ENCODE measurements at regions not wholly inside any gene's neighbourhood (a gene's known extent, or its start where the extent isn't known, plus 50 kb on each side); places are given as distances from the start of the nearest gene placed in this dataset.

DNA sequence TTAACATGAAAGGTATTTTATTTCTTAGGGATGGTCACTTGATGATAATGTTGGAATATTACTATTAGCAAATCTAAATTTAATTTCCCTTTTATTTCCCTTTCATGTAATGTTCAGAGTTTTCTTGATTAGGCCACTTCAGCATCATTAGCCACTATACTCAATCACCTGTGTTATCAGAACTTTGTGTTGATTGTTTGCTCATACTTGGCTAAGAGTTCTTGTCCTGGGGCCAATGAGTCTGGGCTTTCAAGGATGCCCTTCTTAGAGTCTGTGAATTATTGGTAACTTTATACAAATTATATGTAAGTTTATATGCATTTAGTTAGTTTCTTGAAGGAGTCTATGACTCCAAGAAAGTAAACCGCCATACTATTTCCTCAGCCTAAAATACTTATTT, 408.0 kb upstream of the DDX18 start:
- DNase-seq (ENCODE audit: low read depth, low spot score): no peak
- TF ChIP-seq, protein P1, sequence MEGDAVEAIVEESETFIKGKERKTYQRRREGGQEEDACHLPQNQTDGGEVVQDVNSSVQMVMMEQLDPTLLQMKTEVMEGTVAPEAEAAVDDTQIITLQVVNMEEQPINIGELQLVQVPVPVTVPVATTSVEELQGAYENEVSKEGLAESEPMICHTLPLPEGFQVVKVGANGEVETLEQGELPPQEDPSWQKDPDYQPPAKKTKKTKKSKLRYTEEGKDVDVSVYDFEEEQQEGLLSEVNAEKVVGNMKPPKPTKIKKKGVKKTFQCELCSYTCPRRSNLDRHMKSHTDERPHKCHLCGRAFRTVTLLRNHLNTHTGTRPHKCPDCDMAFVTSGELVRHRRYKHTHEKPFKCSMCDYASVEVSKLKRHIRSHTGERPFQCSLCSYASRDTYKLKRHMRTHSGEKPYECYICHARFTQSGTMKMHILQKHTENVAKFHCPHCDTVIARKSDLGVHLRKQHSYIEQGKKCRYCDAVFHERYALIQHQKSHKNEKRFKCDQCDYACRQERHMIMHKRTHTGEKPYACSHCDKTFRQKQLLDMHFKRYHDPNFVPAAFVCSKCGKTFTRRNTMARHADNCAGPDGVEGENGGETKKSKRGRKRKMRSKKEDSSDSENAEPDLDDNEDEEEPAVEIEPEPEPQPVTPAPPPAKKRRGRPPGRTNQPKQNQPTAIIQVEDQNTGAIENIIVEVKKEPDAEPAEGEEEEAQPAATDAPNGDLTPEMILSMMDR (IDR thresholded peaks at IDR 0.05; ENCODE audit: low read depth, low read length): no peak
- in situ Hi-C loops (cut with HindIII; ENCODE audit: low sequenced_read_pairs): no loop called here
- no peak overlapping the region for H3K4me3 ChIP-seq (ENCODE audit: low read depth, low read length)

DNA sequence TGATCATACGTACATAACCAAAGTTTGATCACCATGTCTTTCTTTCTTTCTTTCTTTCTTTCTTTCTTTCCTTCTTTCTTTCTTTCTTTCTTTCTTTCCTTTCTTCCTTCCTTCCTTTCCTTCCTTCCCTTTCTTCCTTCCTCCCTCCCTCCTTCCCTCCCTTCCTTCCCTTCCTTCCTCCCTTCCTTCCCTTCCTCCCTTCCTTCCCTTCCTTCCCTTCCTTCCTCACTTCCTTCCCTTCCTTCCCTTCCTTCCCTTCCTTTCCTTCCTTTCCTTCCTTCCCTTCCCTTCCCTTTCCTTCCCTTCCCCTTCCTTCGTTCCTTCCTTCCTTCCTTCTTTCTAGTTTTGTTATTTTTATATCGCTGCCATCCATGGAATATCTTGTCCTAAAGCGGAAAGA, 406.7 kb upstream of the DDX18 start:
- no peak overlapping the region for H3K4me3 ChIP-seq (ENCODE audit: low read depth, low read length)

DNA sequence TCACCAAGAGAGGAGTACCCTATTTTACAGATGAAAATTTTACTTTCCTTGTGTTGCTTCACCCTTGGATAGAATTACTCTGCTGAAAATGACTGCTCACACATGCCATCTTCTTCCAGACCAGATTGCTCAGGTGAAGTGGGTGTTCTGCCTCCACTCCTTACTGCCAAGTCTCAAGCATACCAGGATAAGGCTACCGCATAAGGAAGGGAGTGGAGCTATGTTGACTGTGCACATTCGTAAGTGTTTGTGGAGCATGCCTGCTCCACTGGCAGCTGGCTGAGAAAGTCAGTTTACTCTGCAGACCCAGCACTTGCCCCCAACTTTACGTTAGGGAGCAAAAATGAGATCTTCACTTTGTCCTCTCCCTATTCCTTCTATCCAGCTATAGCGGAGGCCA, 405.0 kb upstream of the DDX18 start:
- in situ Hi-C loops (cut with HindIII; ENCODE audit: low sequenced_read_pairs): no loop called here
- TF ChIP-seq, protein P1 (IDR thresholded peaks at IDR 0.05; ENCODE audit: low read depth, low read length): no peak
- no peak overlapping the region for H3K4me3 ChIP-seq (ENCODE audit: low read depth, low read length)
- no peak for DNase-seq (ENCODE audit: low read depth, low spot score)

More for the DNA sequence above, 406.7 kb upstream of the DDX18 start:
- in situ Hi-C loops (cut with HindIII; ENCODE audit: low sequenced_read_pairs): no loop called here
- no peak for DNase-seq (ENCODE audit: low read depth, low spot score)
- TF ChIP-seq, protein P1 (IDR thresholded peaks at IDR 0.05; ENCODE audit: low read depth, low read length): no peak

DNA sequence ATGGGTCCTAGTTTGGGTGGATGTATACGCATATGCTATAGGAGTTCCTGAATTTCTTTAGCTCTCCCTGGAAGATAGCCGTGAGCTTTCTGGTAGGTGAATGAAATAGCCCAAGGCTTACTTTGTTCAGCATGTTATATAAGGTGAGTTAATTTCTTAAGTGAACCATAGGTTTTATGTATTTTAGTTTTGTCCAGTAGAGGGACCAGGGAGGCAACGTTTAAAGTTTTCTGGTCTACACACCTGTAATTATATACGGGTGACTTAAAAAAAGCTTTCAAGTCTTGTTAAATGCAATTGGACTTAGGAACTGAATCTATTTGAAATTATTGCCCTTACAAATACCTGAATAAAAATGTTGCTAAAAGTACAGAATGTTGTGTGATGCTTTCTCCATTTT, 402.5 kb upstream of the DDX18 start:
- TF ChIP-seq, protein P1 (IDR thresholded peaks at IDR 0.05; ENCODE audit: low read depth, low read length): no peak
- in situ Hi-C loops (cut with HindIII; ENCODE audit: low sequenced_read_pairs): no loop called here
- no peak for DNase-seq (ENCODE audit: low read depth, low spot score)
- no peak overlapping the region for H3K4me3 ChIP-seq (ENCODE audit: low read depth, low read length)

DNA sequence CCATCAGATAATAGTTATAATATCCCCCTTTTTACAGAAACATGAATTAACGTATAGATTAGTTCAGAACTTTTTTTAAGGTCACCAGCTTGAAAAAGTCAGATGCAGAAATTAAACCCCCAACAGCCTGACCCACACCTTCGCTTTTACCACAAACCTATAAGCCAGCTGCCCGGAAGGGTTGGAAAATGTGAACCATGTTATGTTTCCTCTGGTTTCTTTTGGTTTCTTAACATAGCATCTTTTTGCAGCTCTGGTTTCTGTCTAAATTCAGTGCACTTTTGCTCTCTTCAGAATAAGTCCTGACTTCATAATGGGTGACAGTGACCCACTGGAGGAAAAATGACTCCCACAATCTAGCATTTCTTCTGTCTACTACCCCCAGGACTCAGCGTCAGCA, 381.7 kb upstream of the DDX18 start:
- TF ChIP-seq, protein P1 (IDR thresholded peaks at IDR 0.05; ENCODE audit: low read depth, low read length): no peak
- DNase-seq (ENCODE audit: low read depth, low spot score): no peak
- in situ Hi-C loops (cut with HindIII; ENCODE audit: low sequenced_read_pairs): no loop called here
- H3K4me3 ChIP-seq (ENCODE audit: low read depth, low read length): no peak overlapping the region

DNA sequence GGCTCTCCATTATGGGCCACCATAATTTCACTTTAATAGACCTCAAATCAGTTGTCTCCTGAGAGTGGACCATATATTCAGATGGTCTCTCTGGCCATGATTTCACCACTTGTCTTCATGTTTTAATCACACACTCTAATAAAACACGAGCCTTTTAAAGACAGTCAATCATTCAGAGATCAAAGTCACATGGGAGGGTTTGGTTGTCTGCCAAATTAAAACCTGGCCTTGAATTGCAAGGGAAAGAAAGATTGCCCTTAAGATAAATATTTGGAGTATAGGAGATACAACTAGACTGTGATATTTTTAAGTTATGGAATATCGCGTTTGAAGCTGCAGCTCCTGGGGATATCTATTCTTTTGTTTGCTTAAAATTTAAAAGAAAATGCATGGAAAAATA, 377.8 kb upstream of the DDX18 start:
- TF ChIP-seq, protein P1 (IDR thresholded peaks at IDR 0.05; ENCODE audit: low read depth, low read length): no peak
- no peak for DNase-seq (ENCODE audit: low read depth, low spot score)
- in situ Hi-C loops (cut with HindIII; ENCODE audit: low sequenced_read_pairs): no loop called here
- no peak overlapping the region for H3K4me3 ChIP-seq (ENCODE audit: low read depth, low read length)
